OCI-LY3 (cell line): ENCODE measurements at regions not wholly inside any gene's neighbourhood (a gene's known extent, or its start where the extent isn't known, plus 50 kb on each side); places are given as distances from the start of the nearest gene placed in this dataset.

Source experiments
- H2AFZ ChIP-seq: fragments of 200-600, 300-600 bp; shearing (Covaris generic); 2 replicates; pipeline ENCODE4 v1.6.0; 2014; ENCODE audit warnings: antibody characterized with exemption, low read depth, low read length
- H3K27ac ChIP-seq: fragments of 200-600, 300-600 bp; sonication (generic); 2 replicates; pipeline ENCODE4 v1.5.1; 2014; ENCODE audit warnings: mild to moderate bottlenecking, low read length, moderate library complexity, mixed read lengths
- H3K27me3 ChIP-seq: fragments of 200-600, 300-600 bp; sonication (generic); 2 replicates; pipeline ENCODE4 v1.6.1; 2014; ENCODE audit warnings: low read depth, low read length, mixed read lengths
- H3K36me3 ChIP-seq: fragments of 200-600, 300-600 bp; sonication (generic); replicated peaks from 2 replicates; pipeline ENCODE3; 2014; ENCODE audit warnings: low read depth, low read length, mixed read lengths
- H3K4me1 ChIP-seq: fragments of 300-600, 200-600 bp; sonication (generic); 2 replicates; pipeline ENCODE4 v1.6.1; 2014; ENCODE audit warnings: low read length, mixed read lengths
- H3K4me2 ChIP-seq: fragments of 200-600, 300-600 bp; sonication (generic); 2 replicates; pipeline ENCODE4 v1.6.1; 2014; ENCODE audit warnings: low read length, mixed read lengths
- H3K4me3 ChIP-seq: fragments of 300-600, 200-600 bp; sonication (generic); 2 replicates; pipeline ENCODE4 v1.5.1; 2014; ENCODE audit warnings: antibody characterized with exemption, mild to moderate bottlenecking, low read length, moderate library complexity
- H3K79me2 ChIP-seq: fragments of 300-600, 200-600 bp; shearing (Covaris generic); 2 replicates; pipeline ENCODE4 v1.6.1; 2014; ENCODE audit warnings: mild to moderate bottlenecking, low read length, mixed read lengths
- H3K9ac ChIP-seq: fragments of 300-600, 200-600 bp; shearing (Covaris generic); 2 replicates; pipeline ENCODE4 v1.6.0; 2014; ENCODE audit warnings: mild to moderate bottlenecking, low read length, moderate library complexity
- H3K9me3 ChIP-seq: fragments of 200-600, 300-600 bp; shearing (Covaris generic); 2 replicates; pipeline ENCODE4 v1.6.1; 2014; ENCODE audit warnings: low read length, mixed read lengths; ENCODE audit not compliant: insufficient read depth
- H4K20me1 ChIP-seq: fragments of 200-600, 300-600 bp; sonication (generic); 2 replicates; pipeline ENCODE4 v1.6.1; 2016; ENCODE audit warnings: low read length, mixed read lengths; ENCODE audit not compliant: insufficient read depth
- CTCF ChIP-seq: fragments of 200-600, 300-600 bp; sonication (generic); IDR thresholded peaks from 2 replicates; pipeline ENCODE4 v1.5.1; 2014; ENCODE audit warnings: antibody characterized with exemption, low read length, low read depth
- EZH2phosphoT487 ChIP-seq: fragments of 200-600 bp; shearing (Covaris generic); IDR thresholded peaks from 2 replicates; pipeline ENCODE4 v1.6.1; 2018; ENCODE audit warnings: antibody characterized with exemption, mixed run types, low read depth

GRCh38 chr3:163924600-163924999 lies 1153.7 kb downstream of the SI start:
- Histone ChIP-seq H3K27ac (no peak overlapping the region), H3K27me3 (no peaks in the 10 kb centered on the region), H3K36me3 (no peaks in the 10 kb centered on the region), H3K4me1 (peaks cover 5% of the 10 kb centered on the region; the same call in 1 of the 2 replicates), H3K4me2 (peak overlapping the region; percentile 36), H3K9me3 (no peaks in the 10 kb centered on the region), H4K20me1 (no peaks in the 10 kb centered on the region), H2AFZ (peak overlapping the region; percentile 71), H3K9ac (no peak overlapping the region), H3K4me3 (no peak overlapping the region), H3K79me2 (no peaks in the 10 kb centered on the region)
- TF ChIP-seq CTCF = no peak
- no peak for TF ChIP-seq EZH2phosphoT487

GRCh38 chr3:163919154-163919553 lies 1159.1 kb downstream of the SI start:
- Histone ChIP-seq H3K4me2 (no peak overlapping the region), H3K79me2 (no peaks in the 10 kb centered on the region), H2AFZ (no peak overlapping the region), H3K9ac (no peak overlapping the region), H3K9me3 (no peaks in the 10 kb centered on the region), H3K27ac (no peak overlapping the region), H3K27me3 (no peaks in the 10 kb centered on the region), H3K4me1 (no peaks in the 10 kb centered on the region), H3K36me3 (no peaks in the 10 kb centered on the region), H4K20me1 (no peaks in the 10 kb centered on the region), H3K4me3 (no peak overlapping the region)
- TF ChIP-seq CTCF = no peak
- TF ChIP-seq EZH2phosphoT487 = no peak

GRCh38 chr3:163916596-163917560 lies 1161.4 kb downstream of the SI start:
- Histone ChIP-seq H3K36me3 (no peaks in the 10 kb centered on the region), H3K4me3 (no peak overlapping the region), H2AFZ (no peak overlapping the region), H3K9ac (no peak overlapping the region), H3K27me3 (no peaks in the 10 kb centered on the region), H3K4me2 (no peak overlapping the region), H3K79me2 (no peaks in the 10 kb centered on the region), H3K4me1 (no peaks in the 10 kb centered on the region), H4K20me1 (no peaks in the 10 kb centered on the region), H3K27ac (no peak overlapping the region), H3K9me3 (no peaks in the 10 kb centered on the region)
- TF ChIP-seq CTCF (peak; percentile 52), EZH2phosphoT487 (no peak)

- Histone ChIP-seq H3K27me3 (no peaks in the 10 kb centered on the region), H3K4me3 (no peak overlapping the region), H3K36me3 (no peaks in the 10 kb centered on the region), H3K9me3 (no peaks in the 10 kb centered on the region), H3K27ac (no peak overlapping the region), H3K9ac (no peak overlapping the region), H3K4me1 (no peaks in the 10 kb centered on the region), H3K4me2 (no peak overlapping the region), H2AFZ (no peak overlapping the region), H3K79me2 (no peaks in the 10 kb centered on the region), H4K20me1 (no peaks in the 10 kb centered on the region)
- no peak for TF ChIP-seq EZH2phosphoT487
- no peak for TF ChIP-seq CTCF
Observed at GRCh38 chr3:163915280-163915679, 1163.0 kb downstream of the SI start.
